Cardiac septum (tissue), 1 donor: ENCODE measurements at regions not wholly inside any gene's neighbourhood (a gene's known extent, or its start where the extent isn't known, plus 50 kb on each side); places are given as distances from the start of the nearest gene placed in this dataset.
"Not testable (repeated sequence)": the region's sequence is repeated elsewhere in the genome, so short reads cannot be mapped to it uniquely, and the experiment has no call there.

Source experiments
- DNase-seq: peaks from one replicate; pipeline ENCODE4 v3.0.0-alpha.2; 2020; ENCODE audit warnings: low spot score
- intact Hi-C: fragments of 100-400 bp; cut with DNase I; formaldehyde crosslinking; loops from one replicate; pipeline ENCODE4 v1.14.0; 2022
- donor health status: DM: no; HTN: no; CAD: no.

DNA sequence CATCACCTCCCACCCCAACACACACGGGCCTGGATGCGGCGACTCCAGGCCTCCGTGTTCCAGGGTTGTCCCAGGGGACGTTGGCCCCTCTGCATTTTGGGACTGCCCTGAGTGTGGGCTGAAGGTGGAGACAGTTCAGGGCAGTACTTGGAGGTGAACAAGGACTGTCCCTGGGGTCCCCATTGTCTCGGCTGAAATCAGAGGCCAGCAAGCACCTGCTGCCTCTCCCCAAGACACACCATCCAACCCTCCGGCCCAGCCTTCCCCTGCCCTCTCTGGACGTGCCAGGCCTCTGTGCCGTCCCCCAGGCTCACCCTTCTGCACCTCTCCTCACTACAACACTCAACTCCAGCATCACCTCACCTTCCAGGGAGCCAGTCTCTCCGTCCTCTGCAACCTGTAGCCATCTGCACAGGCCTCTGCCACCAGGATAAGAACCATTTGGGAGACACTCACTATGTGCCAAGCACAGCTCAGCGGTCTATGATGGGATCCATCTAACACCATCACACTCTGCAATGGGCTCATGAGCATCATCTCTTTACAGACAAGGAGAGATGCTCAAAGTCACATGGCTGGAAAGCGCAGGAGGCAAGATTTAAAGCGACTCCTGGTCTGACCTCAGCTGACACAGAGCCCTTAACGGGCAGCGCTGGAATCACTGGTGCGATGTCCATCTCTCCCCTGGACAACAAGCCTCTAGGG, 104.5 kb upstream of the SEC14L1 start:
- intact Hi-C loops = no loop called here
- DNase-seq = no peak

DNA sequence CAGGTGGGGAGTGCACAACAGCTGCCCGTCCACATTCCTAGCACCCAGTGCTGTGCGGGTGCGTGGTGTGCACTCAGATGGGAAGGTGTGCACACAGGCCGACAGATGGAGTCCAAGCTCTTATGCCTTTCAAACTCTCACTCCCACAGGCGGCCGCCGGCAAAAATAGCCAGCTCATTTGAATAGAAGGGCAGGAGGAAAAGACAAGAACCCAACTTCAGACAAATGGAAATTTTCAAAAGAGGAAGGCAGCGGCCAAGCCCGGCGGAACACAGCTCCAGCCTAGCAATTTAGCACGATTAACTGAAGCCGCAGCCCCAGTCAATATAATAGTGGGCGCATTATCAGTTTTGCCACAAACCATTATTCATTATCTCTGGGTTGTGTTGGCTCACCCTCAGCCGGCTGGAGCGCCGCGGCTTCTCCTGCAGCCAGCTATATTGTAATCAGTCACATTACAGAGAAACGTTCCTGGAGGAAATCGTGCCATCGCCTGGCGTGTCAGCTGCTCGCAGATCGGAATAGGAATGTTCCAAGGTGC, 103.9 kb upstream of the SEC14L1 start:
- DNase-seq = no peak
- intact Hi-C loops = no loop called here

DNA sequence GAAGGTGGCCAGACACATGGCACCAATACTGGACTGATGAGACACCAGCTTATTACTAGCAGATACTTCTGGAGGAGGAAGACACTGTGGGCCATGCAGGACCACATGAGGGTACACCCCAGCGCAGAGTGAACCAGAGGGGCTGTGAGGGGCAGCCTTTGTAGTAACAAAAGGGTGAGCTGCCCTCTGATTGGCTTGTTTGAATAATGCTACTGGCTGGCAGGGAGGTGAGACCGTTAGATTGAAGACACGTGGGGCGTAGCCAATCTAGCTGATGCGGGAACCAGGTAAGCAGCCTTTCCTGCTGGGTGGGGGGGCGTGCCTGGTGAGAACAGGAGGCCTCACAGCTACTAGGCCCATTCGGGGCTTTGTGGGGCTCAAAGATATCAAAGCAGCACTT, 102.8 kb upstream of the SEC14L1 start:
- no peak for DNase-seq
- intact Hi-C loops = no loop called here

DNA sequence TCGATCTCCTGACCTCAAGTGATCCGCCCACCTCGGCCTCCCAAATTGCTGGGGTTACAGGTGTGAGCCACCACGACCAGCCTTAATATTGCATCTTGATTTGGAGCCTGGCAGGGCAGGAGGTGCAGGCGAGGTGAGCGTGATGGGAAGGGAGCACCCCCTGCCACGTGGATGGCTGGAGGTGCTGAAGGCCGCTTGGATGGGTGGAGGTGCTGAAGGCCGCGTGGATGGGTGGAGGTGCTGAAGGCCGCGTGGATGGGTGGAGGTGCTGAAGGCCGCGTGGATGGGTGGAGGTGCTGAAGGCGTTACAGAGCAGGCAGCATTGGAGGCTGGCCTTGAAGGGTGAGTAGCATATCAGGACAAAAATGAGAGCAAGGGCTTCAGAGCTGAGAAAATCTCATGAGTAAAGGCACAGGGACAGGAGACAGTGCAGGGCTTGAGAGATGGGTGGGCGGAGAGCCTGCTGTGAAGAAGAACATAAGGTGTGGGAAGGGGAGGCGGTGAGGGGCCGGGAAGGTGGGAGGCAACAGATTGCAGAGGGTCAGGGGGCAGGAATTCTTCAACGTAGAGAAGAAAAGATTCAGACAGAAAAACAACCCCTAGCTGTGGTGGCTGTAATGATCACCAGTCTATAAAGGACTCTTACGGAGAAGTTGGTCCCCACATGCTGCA, 101.7 kb upstream of the SEC14L1 start:
- intact Hi-C loops = no loop called here
- no peak for DNase-seq

DNA sequence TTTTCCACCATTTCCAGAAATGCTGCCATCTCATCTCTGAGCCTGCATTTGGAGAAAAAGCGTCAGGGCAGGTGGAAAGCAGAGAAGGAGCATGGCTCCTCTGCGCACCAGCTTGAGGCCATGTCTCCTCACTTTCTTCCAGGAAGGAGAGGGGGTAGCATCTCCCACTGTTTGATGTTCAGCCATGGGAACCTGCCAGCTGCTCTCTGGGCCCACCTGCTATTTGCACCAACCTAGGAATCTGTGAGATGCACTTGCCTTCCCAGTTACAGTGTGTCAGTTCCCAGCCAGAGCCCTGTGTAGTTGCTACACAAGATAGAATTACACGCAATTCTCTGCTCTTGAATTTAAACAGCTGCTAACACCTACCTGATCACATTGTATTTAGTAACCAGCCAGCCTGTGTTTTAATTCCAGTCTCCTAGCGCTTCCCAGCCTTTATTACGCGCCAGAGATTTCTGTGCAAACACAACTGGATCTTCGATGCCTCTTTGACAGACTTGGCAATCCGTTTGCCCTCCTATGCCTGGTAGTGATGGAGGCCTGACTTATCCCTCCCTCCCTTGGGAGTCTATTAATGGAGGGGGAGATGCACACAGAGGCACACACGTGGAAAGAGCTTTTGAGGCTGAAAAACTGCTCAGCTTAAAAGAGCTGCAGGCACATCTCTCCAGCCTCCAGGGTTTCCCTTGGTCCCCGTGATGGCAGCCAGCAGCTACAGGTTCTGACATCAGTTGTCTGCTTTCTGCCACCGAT, 98.1 kb upstream of the SEC14L1 start:
- intact Hi-C loops = no loop called here
- no peak for DNase-seq

DNA sequence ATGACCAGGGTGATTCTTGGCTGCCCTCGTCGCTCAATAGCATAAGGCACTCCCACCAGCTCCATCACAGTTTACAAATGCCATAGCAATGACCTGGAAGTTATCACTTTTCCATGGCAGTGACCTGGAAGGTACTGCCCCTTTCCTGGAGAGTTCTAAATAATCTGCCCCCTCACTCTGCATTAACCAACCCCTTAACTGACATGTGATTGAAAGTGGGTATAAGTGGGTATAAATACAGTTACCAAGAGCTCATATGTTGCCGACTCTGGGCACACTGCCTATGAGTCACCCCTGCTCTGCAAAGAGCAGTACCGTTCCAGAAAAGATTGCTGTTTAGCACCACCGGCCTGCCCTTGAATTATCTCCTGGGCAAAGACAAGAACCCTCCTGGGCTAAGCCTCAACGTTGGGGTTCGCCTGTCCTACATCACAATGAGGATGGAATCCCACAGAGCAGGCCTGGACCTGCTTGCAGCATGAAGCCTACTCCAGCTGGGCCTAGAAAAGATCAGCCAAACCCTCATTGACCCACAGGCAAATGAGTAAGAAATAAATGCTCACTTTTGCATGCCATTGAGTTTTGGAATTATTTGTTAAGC, 95.2 kb upstream of the SEC14L1 start:
- intact Hi-C loops = no loop called here
- DNase-seq = no peak

DNA sequence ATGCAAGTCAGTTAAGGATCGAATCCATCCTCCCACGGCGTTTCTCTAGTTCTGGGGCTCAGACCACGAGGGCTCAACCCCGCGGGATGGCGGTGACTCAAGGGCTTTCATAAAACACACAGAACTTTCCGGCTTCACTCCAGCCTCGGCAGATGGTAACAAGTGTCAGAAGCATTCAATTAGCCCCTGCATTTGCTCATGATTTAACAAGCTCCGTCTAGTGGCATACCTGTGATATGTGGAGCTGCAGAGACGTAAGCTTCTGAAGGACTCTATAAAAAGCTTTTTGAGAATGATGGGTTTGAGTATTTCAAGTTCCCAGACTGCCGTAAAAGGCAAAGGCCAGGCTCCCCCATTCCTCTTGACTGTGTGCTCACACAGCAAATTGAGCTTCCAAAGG, 91.3 kb upstream of the SEC14L1 start:
- intact Hi-C loops = no loop called here
- DNase-seq = no peak

DNA sequence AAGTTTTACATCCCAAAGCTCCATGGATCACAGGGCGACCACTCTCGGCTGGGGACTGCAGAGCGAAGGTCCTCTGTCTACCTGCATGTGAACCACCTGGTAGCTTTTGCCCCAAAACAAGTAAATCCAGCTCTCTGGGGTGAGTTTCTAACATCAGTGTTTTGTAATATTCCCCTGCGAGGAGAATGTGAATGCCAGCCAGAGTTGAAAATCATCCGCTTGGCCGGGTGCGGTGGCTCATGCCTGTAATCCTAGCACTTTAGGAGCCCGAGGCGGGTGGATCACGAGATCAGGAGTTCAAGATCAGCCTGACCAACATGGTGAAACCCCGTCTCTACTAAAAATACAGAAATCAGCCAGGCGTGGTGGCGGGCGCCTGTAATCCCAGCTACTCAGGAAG, 89.9 kb upstream of the SEC14L1 start:
- intact Hi-C loops, DNase-seq: not testable (repeated sequence)

DNA sequence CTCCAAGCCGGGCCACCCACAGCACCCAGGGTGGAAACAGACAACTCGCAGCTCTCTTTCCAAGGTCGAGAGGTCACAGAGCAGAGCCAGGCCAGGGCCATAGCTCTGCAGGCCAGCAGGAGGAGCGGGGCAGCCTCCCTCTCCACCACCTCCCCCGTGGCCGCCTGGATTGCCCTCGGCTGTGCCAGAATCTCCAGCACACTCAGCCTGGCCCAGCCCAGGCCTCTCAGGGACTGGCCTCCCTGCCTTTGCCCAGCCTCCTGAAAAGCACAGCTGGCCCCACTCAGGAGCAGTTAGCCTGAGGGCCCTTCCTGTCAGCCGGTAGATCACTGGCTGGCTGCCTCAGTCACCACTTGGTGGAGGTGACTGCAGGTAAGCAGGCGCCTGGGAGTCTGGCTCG, 85.8 kb upstream of the SEC14L1 start:
- intact Hi-C loops = no loop called here
- no peak for DNase-seq

DNA sequence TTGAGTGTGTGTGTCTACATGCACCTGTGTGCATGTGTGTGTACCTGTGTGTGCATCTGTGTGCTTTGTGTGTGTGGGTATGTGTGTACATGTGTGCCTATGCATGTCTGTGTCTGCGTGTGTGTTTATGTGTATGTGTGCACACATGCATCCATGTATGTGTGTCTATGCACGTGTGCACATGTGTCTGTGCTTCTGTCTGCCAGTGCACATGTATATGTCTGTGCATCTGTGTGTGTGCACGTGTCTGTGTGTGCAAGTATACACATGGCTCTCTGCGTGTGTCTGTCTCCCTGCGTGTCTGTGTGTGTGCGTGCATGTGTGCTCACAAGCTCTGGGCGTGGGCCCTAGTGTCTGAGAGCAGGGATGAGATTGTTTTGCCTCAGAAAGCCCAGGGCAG, 85.3 kb upstream of the SEC14L1 start:
- intact Hi-C loops = no loop called here
- DNase-seq = no peak

DNA sequence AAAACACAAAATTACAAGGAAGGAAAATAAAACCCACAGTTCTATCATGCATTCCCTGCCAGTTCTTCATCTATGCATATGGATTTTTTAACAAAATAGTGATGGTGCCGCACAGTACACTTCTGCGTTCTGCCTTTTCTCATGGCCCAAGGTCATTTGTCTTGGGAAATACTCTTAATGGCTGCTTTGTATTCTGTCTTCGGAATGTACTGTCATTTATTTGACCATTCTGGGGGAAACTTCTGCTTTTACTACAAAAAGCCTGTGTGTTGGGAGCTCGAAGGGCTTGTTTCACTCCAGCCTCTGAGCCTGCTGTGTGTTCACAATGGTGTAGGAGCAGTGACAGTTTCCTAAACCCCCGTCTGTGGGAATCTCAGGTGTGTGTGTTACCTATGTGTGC, 82.8 kb upstream of the SEC14L1 start:
- intact Hi-C loops = no loop called here
- DNase-seq = no peak

DNA sequence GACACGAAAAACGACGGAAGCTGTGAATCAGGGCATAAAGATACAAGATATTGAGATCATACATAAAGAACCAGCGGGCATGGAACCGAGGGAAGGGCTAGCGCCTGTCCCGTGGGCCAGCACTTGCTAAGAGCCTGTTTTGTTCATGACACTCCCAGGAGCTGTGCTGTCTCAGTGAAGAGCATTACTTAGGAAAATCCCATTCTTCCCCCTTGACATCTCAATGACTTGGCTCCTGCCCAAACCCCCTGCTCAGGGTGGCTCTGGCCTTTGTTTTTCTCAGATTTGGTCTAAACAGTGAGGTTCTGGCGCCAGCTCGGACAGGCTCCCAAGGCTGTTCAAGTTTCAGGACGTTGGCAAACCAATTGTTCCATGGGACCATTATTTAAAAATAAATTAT, 79.1 kb upstream of the SEC14L1 start:
- intact Hi-C loops = no loop called here
- no peak for DNase-seq

DNA sequence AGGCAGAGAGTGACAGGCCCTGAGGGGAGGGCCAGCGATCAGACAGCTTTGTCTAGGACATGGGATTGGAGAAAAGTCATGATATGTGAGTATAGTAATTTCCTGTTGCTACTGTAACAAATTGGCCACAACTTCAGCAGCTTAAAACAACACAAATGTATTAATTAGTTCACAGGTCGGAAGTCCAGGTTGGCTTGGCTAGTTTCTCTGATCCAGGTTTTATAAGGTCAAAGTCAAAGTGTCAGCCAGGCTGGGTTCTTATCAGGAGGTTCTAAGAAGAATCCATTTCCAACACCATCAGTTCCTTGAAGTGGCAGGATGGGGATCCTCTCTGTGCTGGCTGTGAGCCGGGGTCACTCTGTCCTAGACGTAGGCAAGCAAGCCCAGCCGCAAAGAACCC, 76.2 kb upstream of the SEC14L1 start:
- intact Hi-C loops = no loop called here

DNA sequence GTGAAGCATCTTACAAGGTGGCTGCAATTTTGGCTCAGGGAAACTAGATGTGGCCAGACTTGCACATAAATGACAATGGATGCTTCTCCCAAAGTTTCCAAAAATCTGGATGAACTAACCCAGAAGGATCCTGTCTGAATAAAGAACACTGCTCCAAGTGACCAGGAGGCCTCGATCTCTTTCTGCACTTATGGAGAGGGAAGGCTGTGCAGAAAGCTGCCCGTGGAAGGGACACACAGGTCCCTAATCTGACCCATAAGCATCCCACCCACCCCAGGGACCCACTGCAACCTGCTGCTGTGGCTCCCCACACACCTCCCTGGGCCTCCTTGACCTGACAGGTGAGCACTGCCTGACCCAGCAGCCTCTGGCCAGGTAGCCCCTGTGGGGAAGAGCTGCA, 74.6 kb upstream of the SEC14L1 start:
- intact Hi-C loops = no loop called here
- no peak for DNase-seq

More for the DNA sequence above, 76.2 kb upstream of the SEC14L1 start:
- DNase-seq = no peak

DNA sequence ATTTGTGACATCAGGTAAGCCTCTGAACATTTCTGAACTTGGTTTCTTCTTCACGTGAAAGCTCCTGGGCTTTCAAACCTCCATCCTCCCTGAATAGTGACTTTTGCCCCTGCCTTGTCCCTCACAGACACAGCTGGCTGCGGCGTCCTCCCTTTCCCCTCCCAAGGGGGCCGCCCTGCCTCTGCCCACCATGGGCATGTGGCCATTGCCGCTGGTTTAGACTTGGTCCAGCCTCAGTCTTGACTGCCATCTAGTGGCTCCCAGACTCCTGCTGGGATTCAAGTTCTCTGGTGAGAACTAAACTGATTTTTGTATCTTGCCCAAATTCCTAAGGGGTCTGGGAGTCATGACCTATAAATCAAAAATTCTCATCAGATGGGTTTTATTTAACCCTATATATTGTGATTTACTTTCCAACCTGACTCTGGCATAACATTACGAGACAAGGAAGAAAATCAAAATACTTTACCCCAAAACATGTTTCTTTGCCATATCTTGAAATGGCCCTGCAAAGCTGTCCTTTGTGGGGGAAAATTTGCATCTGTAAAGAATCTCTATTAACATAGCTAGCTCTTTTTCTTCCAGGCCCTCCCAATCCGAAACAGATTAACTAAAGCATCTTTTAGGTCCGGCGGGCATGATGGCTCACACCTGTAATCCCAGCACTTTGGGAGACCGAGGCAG, 73.9 kb upstream of the SEC14L1 start:
- DNase-seq, intact Hi-C loops: not testable (repeated sequence)

DNA sequence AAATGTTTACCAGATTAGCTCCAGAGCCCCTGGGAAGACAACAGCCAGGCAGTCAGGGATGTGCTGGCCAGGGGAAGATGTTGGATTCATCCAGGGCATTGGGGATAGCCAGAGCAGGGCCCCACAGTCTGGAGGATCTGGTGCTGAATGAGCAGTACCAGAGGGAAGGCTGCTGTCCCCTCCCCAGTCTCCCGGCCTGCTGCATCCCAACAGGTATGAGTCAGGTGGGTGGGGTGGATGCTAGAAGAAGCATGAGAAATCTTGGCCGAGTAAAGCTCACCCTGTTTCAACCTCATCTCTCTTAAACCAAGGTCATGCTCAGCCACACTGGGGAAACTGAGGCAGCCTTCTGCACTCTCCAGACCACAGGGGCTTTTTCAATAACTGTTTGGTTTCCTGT, 71.9 kb upstream of the SEC14L1 start:
- intact Hi-C loops = no loop called here
- DNase-seq = no peak

DNA sequence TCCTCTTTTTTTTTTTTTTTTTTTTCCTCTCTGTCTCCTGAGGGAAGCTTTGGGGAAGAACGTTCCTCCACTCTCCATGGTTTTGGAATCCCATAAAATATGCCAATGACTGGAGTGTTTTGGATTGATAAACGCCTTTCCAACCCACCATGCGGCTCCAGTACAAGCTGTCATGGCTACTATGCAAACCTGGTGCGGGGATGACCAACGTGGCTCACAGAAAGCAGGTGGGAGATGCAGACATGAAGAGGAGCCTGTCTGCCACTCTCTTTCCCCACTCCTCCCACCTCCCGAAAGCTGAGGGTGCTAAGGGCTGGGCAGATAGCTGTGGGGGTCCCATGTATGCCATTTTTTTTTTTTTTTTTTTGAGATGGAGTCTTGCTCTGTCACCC, 69.9 kb upstream of the SEC14L1 start:
- no peak for DNase-seq
- intact Hi-C loops = no loop called here

DNA sequence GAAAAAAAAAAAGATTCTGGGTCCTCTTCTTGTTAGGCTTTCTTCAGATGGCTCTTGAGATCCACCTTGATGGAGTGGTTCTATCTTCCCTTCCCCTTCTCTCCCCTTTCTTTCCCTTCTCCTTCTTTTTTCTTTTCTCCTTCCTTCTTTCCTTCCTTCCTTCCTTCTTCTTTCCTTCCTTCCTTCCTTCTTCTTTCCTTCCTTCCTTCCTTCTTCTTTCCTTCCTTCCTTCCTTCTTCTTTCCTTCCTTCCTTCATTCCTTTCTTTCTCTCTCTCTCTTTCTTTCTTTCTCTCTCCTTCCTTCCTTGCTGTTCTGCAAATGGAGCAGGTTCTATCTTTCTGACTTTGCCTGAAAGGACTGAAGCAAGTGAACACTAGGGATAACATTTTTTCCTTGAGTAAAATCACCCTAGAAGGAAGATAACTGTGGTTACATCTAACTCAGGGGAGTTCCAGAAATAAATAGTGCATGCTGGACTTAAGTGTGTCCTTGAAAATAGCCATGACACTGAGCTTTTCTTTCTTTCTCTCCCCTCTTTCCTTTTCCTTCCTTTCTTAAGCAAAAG, 68.8 kb upstream of the SEC14L1 start:
- intact Hi-C loops = no loop called here
- DNase-seq = no peak

DNA sequence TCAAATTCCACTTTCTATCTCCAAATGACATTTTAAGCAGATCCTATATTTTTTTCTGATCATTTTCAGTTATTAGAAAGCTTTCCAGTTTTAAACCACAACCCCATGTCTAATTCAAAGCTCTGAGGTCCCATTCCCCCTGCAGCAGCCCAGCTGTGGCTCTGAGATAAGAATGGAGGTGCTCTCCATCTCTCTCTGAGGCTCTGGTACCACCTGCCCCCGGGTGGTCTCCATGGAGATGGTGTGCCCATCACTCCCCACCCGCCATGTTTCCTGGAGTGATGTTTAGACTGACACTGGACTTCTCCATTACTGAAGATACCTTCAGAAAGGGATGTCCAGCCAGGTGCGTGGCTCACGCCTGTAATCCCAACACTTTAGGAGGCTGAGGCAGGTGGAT, 68.1 kb upstream of the SEC14L1 start:
- DNase-seq = no peak
- intact Hi-C loops = no loop called here
